Prostate gland (tissue), 2 donors: ENCODE measurements at regions not wholly inside any gene's neighbourhood (a gene's known extent, or its start where the extent isn't known, plus 50 kb on each side); places are given as distances from the start of the nearest gene placed in this dataset.

Experiments used
- POLR2A ChIP-seq: fragments of 450-650 bp; IDR thresholded peaks from one replicate; pipeline ENCODE4 v1.6.1; 2016; ENCODE audit warnings: antibody characterized with exemption, mild to moderate bottlenecking
- POLR2AphosphoS5 ChIP-seq: sonication (generic); formaldehyde crosslinking; IDR thresholded peaks from one replicate; pipeline ENCODE4 v1.6.1; 2017; ENCODE audit warnings: antibody characterized with exemption
- TF ChIP-seq, protein P1 (sequence below), 4 experiments: fragments of 200-600 bp in 2 of 4; fragments of 450-650 bp in 2 of 4; sonication (generic) in 2 of 4; IDR thresholded peaks; 1 replicate in 3 of 4; 2 replicates in 1 of 4; pipeline ENCODE4 v1.5.1; 2016 to 2019; ENCODE audit warnings: antibody characterized with exemption in 4 of 4, mild to moderate bottlenecking in 2 of 4, moderate library complexity in 2 of 4

DNA sequence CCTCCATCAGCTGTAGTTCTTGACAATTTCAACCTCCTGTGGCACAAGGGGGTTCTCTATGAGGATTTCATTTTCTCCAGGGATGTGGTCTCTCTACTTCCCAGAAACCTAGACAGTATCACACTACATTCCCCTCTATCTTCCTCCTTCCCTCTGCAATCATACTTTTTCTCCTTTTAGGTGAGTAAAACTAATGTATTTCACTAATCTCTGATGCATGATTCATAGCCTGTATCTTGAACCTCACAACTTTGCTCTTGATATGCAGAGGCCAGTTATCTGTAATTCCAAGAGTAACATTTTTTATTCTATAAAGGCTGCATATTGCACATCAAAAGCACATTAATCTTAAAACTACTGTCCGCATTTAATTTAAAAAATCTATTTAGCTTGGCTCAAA, 449.6 kb downstream of the RFPL4B start:
- TF ChIP-seq, protein P1, sequence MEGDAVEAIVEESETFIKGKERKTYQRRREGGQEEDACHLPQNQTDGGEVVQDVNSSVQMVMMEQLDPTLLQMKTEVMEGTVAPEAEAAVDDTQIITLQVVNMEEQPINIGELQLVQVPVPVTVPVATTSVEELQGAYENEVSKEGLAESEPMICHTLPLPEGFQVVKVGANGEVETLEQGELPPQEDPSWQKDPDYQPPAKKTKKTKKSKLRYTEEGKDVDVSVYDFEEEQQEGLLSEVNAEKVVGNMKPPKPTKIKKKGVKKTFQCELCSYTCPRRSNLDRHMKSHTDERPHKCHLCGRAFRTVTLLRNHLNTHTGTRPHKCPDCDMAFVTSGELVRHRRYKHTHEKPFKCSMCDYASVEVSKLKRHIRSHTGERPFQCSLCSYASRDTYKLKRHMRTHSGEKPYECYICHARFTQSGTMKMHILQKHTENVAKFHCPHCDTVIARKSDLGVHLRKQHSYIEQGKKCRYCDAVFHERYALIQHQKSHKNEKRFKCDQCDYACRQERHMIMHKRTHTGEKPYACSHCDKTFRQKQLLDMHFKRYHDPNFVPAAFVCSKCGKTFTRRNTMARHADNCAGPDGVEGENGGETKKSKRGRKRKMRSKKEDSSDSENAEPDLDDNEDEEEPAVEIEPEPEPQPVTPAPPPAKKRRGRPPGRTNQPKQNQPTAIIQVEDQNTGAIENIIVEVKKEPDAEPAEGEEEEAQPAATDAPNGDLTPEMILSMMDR (IDR thresholded peaks at IDR 0.05), result no peak
- TF ChIP-seq POLR2A (no peak), POLR2AphosphoS5 (no peak)
